Amniotic epithelial cell (primary cell): ENCODE measurements at regions not wholly inside any gene's neighbourhood (a gene's known extent, or its start where the extent isn't known, plus 50 kb on each side); places are given as distances from the start of the nearest gene placed in this dataset.
A peak's percentile ranks its signal among the peaks of the same experiment; 100 is the strongest.

ENCODE experiments used
- DNase-seq: peaks from one replicate; pipeline ENCODE4 v3.0.0-alpha.2; 2010; ENCODE audit warnings: low read depth

DNA sequence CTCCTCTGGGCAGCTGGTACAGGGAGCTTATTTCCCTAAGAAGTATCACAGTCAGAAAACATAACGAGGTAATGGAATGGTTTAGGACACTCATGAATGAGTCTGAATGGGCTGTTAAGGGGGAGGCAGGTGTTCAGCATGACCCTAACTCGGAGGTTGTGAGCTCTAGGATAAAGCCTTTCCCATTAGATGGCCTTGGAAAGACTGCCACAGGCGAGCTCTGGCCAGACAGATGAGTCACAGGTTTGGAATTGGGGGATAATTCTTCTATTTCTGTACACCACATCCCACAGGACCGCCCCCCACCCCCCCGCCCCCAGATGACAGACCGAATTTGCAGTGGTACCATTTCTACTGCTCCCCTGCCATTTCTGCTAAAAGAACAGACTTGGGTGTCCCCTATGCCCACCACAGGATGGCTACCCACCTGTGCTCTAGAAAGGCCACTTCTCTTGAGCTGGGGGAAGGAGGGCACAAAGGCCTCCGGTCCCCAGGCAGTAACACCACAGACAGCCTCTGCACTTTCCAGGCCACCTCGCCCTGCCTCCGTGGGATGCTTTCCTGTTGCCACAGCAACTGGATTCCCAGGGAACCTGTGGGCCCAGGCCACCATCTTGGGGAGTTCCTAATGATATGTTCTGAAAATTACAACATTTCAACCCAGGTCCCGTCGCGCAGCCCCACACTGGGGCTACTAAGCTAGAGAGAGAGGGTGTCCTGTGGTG, 76.7 kb downstream of the TRIM29 start:
- DNase-seq, result peak; percentile 7

DNA sequence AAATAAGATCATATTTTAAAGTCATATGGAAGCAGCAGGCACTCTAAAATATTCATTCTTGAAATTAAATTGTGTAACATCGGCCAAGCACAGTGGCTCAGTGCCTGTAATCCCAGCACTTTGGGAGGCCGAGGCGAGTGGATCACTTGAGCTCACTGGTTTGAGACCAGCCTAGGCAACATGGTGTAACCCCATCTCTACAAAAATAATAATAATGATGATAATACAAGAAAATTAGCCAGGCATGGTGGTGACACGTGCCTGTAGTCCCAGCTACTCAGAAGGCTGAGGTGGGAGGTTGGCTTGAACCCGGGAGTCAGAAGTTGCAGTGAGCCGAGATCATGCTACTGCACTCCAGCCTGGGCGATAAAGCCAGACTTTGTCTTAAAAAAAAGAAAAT, 77.4 kb downstream of the TRIM29 start:
- DNase-seq, result no peak

DNA sequence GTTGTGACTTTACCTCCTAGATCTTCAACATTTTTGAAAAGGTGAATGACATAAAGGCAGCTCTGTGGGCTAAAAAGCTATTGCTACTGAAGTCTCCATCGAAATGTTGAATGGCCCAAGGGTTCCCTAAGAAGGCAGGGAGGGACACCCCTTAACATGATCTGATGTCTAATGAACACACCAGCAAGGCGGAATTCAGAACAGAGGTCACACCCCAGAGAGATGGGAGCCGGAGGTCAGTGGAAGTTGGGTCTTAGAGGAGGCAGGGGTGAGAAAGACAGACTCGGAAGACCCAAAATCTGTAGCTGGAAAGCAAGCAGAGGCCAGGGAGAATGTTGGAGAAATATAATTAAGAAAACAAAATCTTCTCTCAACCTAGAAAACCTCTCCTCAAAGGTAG, 79.0 kb downstream of the TRIM29 start:
- no peak for DNase-seq

DNA sequence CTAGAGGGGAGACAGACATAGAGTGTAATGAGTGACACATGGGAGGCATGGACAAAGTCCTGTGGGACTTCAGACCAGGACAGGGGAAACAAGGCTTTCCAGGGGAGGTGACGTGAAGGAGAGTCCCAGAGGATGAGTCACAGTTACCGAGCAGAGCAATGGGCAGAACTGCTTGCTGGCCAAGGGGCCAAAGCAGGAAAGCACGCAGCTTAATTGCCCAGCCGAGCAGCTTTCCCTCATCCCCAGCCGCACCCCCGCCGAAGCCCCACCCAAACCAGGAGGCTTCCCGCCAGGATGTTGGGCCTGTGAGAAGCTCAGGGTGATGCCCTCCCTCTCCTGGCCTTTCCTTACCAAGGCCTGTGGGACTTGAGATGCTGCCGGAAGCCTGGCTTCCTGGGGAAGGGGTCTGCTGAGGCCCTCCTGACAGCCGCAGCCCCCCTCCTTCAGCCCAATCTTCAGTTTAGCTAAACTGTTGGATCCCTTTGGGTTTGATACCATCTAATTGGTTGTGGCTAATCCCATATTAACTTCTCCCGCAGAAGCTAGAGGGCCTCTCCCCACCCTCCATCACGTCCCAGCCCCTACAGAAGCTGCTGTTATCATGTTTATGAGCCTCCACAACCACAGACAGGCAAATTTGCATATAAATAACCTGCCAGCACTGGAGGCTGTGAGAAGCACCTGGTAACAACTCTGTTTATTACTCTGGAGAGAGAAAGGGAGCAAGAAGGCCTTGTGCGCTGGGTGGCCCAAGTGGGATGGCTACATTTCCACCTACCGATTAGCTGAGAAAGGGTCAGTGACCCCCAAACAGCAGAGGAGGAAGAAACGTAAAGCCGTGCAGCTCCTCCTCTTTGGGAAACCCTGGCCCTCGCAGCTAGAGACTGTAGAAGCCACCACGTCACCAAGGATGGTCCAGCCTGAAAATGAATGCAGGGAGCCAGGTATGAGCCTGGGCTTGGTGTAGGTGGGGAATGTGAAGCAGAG, 80.0 kb downstream of the TRIM29 start:
- no peak for DNase-seq

DNA sequence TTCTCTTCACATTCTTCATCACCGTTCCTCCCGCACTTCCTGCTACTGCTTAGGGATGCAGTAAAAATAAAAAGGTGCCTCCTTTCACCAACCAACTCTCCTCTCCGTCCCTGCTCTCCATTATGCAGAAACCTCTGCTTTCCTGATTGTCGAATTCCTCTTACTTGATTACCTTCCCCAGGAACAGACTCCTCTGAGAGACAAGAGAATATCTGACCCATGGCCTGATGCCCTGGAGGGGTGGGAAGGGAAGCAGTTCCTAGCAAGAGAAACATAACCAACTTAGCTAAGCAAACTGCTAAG, 80.9 kb downstream of the TRIM29 start:
- no peak for DNase-seq

DNA sequence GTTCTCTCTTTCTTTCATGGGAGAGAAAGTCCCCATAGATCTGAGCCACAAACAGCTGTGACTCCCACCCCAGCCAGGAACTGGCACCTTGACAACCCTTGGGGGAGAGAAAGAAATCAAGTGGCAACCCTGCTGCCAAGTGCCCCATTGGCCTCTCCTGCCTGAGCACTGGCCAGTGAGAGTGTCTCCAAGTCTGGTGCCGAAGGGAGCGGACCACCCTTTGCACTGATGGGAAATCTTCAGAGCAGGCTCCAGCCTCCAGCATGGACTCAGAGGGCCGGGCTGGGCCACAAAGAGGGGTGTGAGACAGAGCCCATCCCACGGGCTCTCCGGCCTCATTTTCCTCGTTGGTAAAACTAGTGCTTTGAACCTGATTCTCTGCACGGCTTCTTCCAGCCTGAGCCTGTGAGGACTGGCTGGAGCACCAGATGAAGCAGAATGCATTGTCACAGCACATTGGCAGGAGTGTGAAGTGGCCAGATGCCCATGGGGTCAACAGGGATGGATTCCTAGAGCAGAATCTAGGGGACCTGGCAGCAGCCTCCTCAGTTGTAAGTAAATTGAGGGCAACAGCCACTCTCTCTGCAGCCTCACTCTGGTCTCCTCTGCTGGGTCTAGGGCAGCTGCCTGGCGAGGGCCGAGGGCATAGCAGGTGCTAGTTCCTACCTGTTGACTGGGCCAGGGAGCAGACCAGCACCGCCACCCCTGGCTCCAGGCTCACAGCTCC, 81.4 kb downstream of the TRIM29 start:
- DNase-seq, result no peak

DNA sequence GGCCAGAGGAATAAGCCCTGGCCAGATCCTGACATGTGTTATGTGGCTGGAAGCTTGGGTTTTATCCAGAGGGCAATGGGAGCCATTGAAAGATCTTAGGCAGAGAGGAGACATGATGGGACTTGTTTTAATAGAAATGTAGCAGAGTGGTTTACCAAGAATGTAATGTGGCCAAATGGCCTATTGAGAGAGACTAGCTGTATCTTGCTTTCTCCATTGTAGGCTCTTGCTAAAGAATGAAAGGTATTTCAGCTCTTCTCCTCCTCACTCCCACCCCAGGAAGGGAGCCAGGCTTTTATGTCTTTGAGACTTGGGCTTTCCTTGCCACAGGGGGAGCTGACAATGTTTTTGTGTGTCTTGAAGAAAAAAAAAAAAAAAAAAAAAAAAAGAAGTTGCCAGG, 82.3 kb downstream of the TRIM29 start:
- DNase-seq, result no peak

DNA sequence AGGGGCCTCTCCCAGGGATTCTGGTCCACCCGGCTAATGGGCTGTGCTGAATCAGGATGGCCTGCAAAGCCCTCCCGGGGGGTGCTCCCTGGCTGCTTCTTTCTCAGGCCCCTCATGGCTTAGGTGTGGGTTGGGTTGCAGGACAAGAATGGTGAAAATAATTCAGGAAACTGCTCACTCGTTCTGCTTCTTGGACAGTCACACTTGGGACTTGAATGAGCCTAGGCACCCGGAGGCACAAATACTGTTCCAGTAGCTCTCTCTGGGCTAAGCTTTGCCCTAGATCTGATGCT, 83.2 kb downstream of the TRIM29 start:
- no peak for DNase-seq

DNA sequence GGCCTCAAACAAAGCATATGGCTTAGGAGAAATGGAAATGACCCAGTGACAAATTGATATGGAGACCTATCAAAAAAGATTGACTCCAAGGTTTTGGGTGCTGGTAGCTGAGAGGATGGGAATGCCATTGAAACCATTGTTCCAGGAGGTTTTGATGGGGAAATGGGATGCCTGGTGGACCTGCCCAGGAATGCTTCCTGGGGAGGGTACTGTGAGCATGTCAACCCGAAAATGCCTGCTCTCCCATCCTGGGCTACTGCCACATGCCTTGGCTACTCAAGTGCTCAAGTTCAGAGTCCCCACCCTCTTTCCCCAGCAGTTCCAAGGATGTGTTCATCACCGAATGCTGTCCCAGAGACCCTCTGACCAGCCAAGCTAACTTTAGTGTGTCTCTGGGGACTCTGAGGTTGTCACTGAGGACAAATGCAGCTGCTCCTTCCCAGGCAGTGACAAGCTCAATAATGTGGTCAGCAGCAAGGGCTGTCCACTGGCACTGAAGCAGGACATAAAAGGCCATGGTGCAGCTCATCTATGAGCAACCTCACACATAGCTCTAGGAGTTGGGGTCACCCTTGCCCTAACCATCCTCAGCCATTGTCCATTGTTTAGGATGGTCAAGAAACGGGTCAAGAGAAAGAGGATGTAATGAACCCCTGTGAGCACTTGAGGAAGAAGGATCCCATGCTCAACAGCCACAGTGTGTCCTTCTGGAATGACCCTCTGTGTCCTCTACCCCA, 83.7 kb downstream of the TRIM29 start:
- DNase-seq, result no peak

DNA sequence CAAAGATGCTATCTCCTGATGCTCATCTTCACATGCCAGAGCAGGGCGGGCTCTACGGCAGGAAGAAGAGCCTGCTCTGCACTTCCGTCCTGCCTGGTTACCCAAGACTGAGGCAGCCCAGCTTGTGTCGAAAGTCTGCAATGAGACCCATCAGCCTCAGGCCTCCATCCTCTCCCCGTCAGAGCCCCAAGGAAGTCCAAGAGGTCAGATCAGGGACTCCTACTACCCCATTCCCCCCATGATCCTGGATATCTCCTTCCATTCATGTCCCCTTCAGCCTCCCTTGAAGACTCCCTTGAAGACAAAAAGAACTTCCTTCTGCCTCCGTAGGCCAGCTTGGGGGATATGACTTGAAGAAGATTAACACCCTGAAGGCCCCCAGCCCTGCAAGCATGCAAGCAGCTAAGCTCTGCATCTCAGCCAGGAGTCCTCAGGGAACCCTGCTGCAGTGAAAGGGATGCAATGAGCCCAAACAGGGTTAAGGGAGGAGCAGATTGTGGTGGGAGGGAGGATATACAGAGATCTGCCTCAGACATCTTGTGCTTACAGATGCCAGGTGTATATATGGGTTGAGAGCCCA, 85.6 kb downstream of the TRIM29 start:
- no peak for DNase-seq

DNA sequence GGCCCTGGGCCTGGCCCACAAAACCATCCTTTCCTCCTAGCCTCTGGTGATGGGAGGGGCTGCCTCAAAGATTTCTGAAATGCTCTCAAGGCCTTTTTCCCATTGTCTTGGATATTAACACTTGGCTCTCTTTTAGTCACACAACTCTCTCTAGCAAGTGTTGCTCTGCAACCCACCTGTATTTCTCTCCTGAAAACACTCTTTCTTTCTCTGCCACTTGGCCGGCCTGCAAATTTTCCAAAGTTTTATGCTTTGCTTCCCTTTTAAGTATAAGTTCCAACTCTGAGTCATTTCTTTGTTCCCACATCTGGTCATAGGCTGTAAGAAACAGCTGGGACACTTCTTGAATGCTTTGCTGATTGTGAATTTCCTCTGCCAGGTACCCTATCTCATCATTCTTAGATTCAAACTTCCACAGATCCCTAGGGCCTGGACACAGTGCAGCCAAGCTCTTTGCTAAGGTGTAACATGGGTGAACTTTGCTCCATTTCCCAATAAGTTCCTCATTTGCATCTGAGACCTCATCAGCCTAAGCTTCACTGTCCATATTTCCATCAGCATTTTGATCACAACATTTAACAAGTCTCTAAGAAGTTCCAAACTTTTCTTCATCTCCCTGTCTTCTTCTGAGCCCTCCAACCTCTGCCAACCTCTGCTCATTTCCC, 93.8 kb downstream of the TRIM29 start:
- DNase-seq, result no peak

DNA sequence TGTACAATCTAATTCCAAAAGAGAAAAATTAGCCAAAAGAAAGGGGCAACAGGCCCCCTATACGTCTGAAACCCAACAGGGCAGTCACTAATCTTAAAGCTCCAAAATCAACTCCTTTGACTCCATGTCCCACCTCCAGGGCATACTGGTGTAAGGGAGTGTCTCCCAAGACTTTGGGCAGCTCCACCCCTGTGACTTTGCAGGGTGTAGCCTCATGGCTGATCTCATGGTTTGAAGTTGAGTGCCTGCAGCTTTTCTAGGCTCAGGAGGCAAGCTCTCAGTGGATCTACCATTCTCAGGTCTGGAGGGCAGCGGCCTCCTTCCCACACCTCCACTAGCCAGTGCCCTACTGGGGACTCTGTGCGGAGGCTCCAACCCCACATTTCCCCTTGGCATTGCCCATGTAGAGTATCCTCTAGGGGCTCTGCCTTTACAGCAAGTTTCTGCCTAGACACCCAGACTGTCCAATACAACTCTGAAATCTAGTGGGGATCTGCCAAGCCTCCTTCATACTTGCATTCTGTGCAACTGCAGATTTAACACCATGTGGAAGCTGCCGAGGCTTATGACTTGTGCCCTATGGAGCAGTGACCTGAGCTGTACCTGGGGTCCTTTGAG, 94.5 kb downstream of the TRIM29 start:
- DNase-seq, result no peak

DNA sequence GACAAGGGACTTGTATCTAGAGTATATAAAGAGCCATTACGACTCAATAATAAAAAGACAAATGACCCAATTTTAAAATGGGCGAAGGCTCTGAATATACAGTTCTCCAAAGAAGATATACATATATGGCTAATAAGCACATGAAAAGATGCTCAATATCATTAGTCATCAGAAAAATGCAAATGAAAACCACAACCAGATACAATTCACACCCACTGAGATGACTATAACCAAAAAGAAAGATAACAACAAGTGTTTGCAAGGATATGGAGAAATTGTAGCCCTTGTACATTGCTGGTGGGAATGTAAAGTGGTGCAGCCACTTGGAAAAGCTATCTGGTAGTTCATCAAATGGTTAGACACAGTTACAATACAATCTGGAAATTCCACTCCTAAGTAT, 96.3 kb downstream of the TRIM29 start:
- DNase-seq, result no peak

DNA sequence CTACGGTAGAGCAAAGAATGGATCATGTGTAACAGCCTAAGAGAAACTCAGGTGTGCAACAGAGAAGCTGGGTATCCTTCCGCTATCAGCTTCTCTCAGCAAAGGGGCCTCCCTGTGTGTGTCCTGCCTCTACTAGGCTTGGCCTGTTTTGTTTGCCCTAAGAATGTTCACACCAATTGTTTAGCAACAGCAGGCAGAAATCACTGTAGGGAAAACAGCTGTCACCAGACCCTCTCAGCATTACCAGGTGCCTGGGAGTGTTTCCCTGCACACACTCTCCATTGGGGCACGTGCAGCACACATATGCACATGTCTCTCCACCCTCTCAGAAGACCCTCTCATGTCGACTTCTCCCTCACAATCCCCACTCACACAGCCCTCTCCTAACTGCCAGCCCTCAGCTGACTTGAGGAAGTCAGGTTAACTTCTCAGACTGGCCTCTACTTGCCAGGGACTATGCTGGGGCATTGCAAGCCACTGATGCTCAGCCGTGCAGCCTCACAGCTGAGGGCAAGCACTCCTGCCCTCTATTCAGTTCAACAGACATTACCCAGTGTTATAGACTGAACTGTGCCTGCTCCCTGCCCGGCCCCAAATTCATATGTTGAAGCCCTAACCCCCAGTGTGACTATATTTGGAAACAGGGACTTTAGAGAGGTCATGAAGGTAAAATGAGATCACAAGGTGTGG, 97.6 kb downstream of the TRIM29 start:
- DNase-seq, result no peak

DNA sequence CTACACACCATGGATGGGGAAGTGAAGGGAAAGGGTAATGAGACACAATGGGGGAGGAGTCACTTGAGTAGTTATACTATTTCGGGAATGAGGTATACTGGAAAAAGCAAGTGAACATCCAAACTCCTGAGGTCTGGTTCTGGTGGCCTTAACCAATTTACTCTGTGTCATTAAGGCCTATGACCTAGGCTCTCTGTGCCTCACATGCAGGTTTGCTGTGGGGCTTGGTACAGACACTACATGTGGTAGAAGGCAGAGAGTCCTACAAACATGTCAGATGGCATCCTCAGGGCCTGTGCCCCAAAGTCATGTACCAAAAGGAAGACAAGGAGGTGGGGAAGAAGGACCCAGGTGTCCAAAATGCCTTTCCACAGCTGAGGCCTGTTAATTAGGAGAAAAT, 98.9 kb downstream of the TRIM29 start:
- no peak for DNase-seq

DNA sequence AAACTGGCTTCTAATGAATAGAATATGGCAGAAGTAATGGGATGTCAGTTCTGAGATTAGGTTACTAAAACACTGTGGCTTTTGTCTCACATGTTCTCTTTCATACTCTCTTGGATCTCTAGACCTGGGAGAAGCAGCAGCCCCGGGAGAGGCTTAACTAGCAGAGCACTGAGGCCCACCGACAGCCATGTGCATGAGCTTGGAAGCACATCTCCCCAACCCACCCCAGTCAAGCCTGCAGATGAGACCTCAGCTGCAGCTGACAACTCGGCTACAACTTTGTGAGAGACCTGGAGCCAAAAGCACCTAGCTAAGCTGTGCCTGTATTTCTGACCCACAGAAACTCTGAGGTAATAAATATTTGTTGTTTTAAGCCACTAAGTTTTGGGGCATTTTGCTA, 100.8 kb downstream of the TRIM29 start:
- DNase-seq, result no peak

DNA sequence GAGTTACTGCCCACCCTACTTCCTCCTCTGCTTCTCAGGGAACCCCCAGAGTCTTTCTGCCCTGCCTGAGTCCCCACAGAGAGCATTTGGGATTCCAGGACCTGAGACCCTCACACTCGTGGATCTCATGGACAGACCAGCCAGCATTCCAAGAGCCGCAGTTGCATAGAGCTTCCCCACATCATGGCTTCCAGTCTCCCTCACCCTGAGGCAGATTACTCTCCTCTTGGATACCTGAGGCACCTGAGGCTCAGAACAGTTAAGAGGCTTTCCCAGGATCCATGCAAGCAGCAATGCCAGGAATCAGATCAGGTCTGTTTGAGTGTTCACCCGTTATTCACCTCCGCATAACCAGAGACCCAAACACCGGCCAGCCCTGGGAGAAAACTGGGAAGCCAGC, 102.2 kb downstream of the TRIM29 start:
- no peak for DNase-seq

DNA sequence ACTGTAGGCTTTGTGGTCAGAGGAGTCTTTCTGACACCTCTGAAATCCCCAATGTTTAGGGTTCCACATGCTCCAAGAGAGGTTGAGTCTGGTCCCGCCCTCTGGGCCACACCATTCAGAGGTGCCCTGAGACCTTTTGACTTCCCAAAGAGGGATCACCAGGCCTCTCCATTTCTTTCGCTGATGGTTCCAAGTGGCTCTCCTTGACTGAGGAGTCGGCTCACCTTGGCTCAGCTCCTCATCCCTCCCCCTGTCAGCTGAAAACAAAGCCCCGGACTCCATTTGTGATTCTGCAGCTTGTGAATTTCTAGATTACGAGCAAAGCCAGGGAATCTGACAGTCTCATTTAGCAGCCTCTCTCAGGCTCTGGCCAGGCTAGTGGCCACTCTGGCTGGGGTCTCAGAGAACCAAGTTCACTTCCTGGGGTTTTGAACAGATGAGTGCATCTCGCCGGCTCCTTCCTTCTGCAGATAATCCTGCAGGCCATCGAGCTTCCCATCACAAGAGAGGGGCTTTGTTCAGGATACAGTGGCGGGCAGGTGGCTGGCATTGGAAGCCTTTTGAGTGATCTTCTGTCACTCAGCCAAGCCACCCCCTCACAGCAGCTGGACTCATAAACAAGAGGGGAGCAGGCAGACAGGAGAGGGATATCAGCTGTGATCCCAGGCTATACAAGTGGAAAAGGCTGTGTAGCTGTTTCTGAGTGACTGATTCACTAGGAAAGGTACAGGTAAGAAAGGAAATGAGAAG, 102.9 kb downstream of the TRIM29 start:
- DNase-seq, result no peak

DNA sequence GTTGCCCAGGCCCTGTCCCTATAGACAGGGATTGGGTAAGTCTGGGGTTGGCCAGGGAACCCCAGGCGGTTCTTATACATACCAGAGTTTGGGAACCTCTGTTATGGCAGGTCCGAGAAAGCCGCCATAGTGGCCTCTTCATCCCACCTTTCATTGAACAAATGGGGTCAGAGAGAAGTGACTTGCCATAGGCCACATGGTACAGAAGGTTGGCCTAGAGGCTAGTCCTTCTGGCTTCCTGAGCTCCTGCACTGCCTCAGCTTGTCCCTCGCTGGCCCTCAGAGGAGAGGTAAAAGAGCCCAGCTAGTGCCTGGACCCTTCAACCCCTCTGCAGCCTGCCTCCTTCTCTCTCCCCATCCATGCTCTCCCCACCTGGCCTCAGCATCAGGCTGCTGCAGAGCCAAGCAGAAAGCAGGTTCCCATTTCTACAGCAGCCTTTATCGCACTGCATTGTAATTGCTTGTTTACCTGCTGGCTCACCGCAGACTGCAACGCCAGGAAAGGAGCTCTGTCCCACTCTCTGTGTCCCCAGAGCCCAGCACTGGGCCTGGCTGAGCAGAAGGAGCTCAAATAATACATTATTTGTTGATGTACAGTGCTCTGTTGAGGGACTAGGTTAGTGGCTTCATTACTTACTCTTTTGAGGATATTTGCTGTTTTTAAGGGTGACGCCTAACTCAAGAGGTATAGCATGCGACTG, 103.6 kb downstream of the TRIM29 start:
- DNase-seq, result no peak
